Caco-2 (cell line): ENCODE measurements at regions not wholly inside any gene's neighbourhood (a gene's known extent, or its start where the extent isn't known, plus 50 kb on each side); places are given as distances from the start of the nearest gene placed in this dataset.

ENCODE experiments used
- BruUV-seq: library from RNA; stranded (reverse); fragments of 400-500 nt; replicated peaks from 2 replicates; lab custom pipeline; 2021; lab: Mats Ljungman, UMichigan
- CTCF ChIA-PET: fragments of 300-600 bp; sonication (Branson Sonifier 250); formaldehyde crosslinking; loops from one replicate; lab custom pipeline; 2022; ENCODE audit warnings: antibody characterized with exemption; lab: Charles Lee
- POLR2A ChIA-PET: fragments of 300-600 bp; sonication (Branson Sonifier 250); formaldehyde crosslinking; loops from one replicate; lab custom pipeline; 2022; ENCODE audit warnings: antibody characterized with exemption; lab: Charles Lee
- DNase-seq, 2 experiments: peaks; one replicate each; pipeline versions ENCODE4 v3.0.0 to v3.0.0-alpha.2; 2020 to 2022
- H3K27me3 ChIP-seq: replicated peaks from 2 replicates; pipeline ENCODE4 v1.6.0; 2011; ENCODE audit warnings: low read length; ENCODE audit not compliant: control insufficient read depth, insufficient read depth
- H3K36me3 ChIP-seq: 2 replicates; pipeline ENCODE4 v1.5.1; 2011; ENCODE audit warnings: low read length; ENCODE audit not compliant: control insufficient read depth, insufficient read depth
- H3K4me1 ChIP-seq: fragments of 250-450 bp; sonication (Bioruptor Pico); 2 replicates; pipeline ENCODE4 v1.5.1; 2020; ENCODE audit warnings: mild to moderate bottlenecking
- H3K4me3 ChIP-seq: 2 replicates; pipeline ENCODE4 v1.5.1; 2011; ENCODE audit warnings: low read depth, mild to moderate bottlenecking, control low read depth, low read length
- H3K9me3 ChIP-seq: fragments of 250-450 bp; sonication (Bioruptor Pico); 2 replicates; pipeline ENCODE4 v1.5.1; 2020; ENCODE audit warnings: mild to moderate bottlenecking, moderate library complexity
- H3K27ac Mint-ChIP-seq: one replicate; pipeline ENCODE4 v1.8.0; 2022; ENCODE audit warnings: mixed read lengths; ENCODE audit not compliant: unreplicated experiment
- H3K27me3 Mint-ChIP-seq: one replicate; pipeline ENCODE4 v1.8.0; 2022; ENCODE audit warnings: mixed read lengths; ENCODE audit not compliant: insufficient read depth, unreplicated experiment
- H3K36me3 Mint-ChIP-seq: one replicate; pipeline ENCODE4 v1.8.0; 2022; ENCODE audit warnings: mild to moderate bottlenecking, mixed read lengths; ENCODE audit not compliant: insufficient read depth, unreplicated experiment
- H3K4me1 Mint-ChIP-seq: one replicate; pipeline ENCODE4 v1.8.0; 2022; ENCODE audit warnings: low read depth, mixed read lengths; ENCODE audit not compliant: unreplicated experiment
- H3K4me3 Mint-ChIP-seq: one replicate; pipeline ENCODE4 v1.8.0; 2022; ENCODE audit warnings: mild to moderate bottlenecking, moderate library complexity, mixed read lengths; ENCODE audit not compliant: unreplicated experiment
- H3K9me3 Mint-ChIP-seq: one replicate; pipeline ENCODE4 v1.8.0; 2022; ENCODE audit warnings: mixed read lengths; ENCODE audit not compliant: unreplicated experiment
- CTCF ChIP-seq, 2 experiments: fragments of 200-600 bp in 1 of 2; IDR thresholded peaks; 1 replicate in 1 of 2; 2 replicates in 1 of 2; pipeline versions ENCODE4 v1.5.1 to v1.8.0; 2011 to 2022; ENCODE audit warnings: antibody characterized with exemption in 1 of 2, control low read depth in 1 of 2, inconsistent platforms in 1 of 2, low read depth in 1 of 2, low read length in 1 of 2, mild to moderate bottlenecking in 1 of 2, moderate library complexity in 1 of 2; ENCODE audit not compliant: insufficient read depth in 1 of 2, severe bottlenecking in 1 of 2, unreplicated experiment in 1 of 2
- intact Hi-C: fragments of 100-400 bp; cut with micrococcal nuclease; formaldehyde crosslinking; loops from one replicate; pipeline ENCODE4 v1.10.0; 2022; ENCODE audit not compliant: unreplicated experiment

- CTCF ChIA-PET: no interaction called here
- POLR2A ChIA-PET: no interaction called here
- H3K36me3 Mint-ChIP-seq: no peaks in the 10 kb centered on the region
These were observed 571.2 kb upstream of the FAT1 start for GRCh38 chr4:187294861-187295260.

GRCh38 chr4:187301923-187302322, 578.3 kb upstream of the FAT1 start:
- Mint-ChIP-seq H3K9me3 (peaks cover 12% of the 10 kb centered on the region), H3K27ac (no peak overlapping the region), H3K4me1 (no peaks in the 10 kb centered on the region), H3K36me3 (no peaks in the 10 kb centered on the region), H3K4me3 (no peak overlapping the region), H3K27me3 (peaks cover 7% of the 10 kb centered on the region)
- H3K4me1 ChIP-seq: no peaks in the 10 kb centered on the region
- H3K9me3 ChIP-seq: no peaks in the 10 kb centered on the region
- CTCF ChIA-PET: no interaction called here
- intact Hi-C loops: no loop called here
- H3K27me3 ChIP-seq: no peaks in the 10 kb centered on the region
- POLR2A ChIA-PET: no interaction called here
- no peak overlapping the region for H3K4me3 ChIP-seq
- BruUV-seq: no TSS peak
- H3K36me3 ChIP-seq: no peaks in the 10 kb centered on the region
- DNase-seq: no peak
- no peak for TF ChIP-seq CTCF (IDR thresholded peaks at IDR 0.05; ENCODE audit: insufficient read depth in 1 of 2, low read depth in 1 of 2, low read length in 1 of 2, severe bottlenecking in 1 of 2, unreplicated experiment in 1 of 2)

More at GRCh38 chr4:187294861-187295260, 571.2 kb upstream of the FAT1 start:
- BruUV-seq: no TSS peak
- no peak overlapping the region for H3K4me3 Mint-ChIP-seq
- no peak overlapping the region for H3K27ac Mint-ChIP-seq
- no peaks in the 10 kb centered on the region for H3K9me3 ChIP-seq
- TF ChIP-seq CTCF (IDR thresholded peaks at IDR 0.05; ENCODE audit: insufficient read depth in 1 of 2, low read depth in 1 of 2, low read length in 1 of 2, severe bottlenecking in 1 of 2, unreplicated experiment in 1 of 2): no peak
- intact Hi-C loops: no loop called here
- DNase-seq: no peak
- no peak overlapping the region for H3K4me3 ChIP-seq
- no peaks in the 10 kb centered on the region for H3K36me3 ChIP-seq
- H3K4me1 Mint-ChIP-seq: no peaks in the 10 kb centered on the region
- H3K27me3 ChIP-seq: no peaks in the 10 kb centered on the region
- peaks cover 2% of the 10 kb centered on the region for H3K27me3 Mint-ChIP-seq
- no peaks in the 10 kb centered on the region for H3K4me1 ChIP-seq
- peaks cover 17% of the 10 kb centered on the region for H3K9me3 Mint-ChIP-seq

- Mint-ChIP-seq H3K36me3 (no peaks in the 10 kb centered on the region), H3K9me3 (peaks cover 5% of the 10 kb centered on the region), H3K4me3 (no peak overlapping the region), H3K4me1 (no peaks in the 10 kb centered on the region), H3K27ac (no peak overlapping the region), H3K27me3 (peaks cover 7% of the 10 kb centered on the region)
- Histone ChIP-seq H3K4me3 (no peak overlapping the region), H3K9me3 (no peaks in the 10 kb centered on the region), H3K4me1 (no peaks in the 10 kb centered on the region), H3K36me3 (no peaks in the 10 kb centered on the region), H3K27me3 (no peaks in the 10 kb centered on the region)
- intact Hi-C loops: no loop called here
- TF ChIP-seq CTCF (IDR thresholded peaks at IDR 0.05; ENCODE audit: insufficient read depth in 1 of 2, low read depth in 1 of 2, low read length in 1 of 2, severe bottlenecking in 1 of 2, unreplicated experiment in 1 of 2): no peak
- ChIA-PET POLR2A (no interaction called here), CTCF (no interaction called here)
- no TSS peak for BruUV-seq
- no peak for DNase-seq
These were observed 578.9 kb upstream of the FAT1 start for GRCh38 chr4:187302457-187303150.
